ENCODE measurements at regions not wholly inside any gene's neighbourhood (a gene's known extent, or its start where the extent isn't known, plus 50 kb on each side); places are given as distances from the start of the nearest gene placed in this dataset.
"Not testable (repeated sequence)": the region's sequence is repeated elsewhere in the genome, so short reads cannot be mapped to it uniquely, and the experiment has no call there.

DNA sequence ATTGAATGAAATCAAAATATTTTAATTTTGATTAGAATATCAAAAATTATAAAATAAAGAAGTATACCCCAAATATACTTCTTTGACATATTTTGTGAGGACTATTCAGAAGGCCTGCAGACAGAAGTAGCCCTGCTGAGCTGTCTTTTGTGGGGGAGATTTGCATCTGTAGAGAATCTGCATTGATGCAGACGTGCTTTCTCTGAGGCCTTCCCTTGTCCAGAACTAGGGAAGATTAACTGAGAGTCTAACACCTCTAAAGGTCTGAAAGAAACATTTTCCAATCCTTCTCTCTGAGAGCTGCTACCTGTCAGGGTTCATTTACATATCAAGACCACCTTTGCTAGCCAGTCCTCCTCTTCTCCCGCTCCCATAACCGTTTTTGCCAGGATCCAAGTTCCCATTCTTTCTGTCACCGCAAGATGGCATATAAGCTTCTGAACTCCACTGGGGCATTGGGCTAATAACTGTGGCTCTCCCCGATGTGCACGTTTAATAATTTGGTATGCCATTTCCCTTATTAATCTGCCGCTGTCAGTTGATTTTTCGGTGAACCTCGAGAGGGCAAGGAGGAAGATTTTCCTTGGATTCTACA, 510.4 kb upstream of the CNTNAP5 start:
- TF ChIP-seq POLR2AphosphoS5 (IDR thresholded peaks at IDR 0.05; ENCODE audit: low read depth, low read length) (no peak), POLR2A (IDR thresholded peaks at IDR 0.05; ENCODE audit: low read depth, low read length) (no peak), TAF1 (IDR thresholded peaks at IDR 0.05; ENCODE audit: low read depth, low read length) (no peak), POU2F2 (IDR thresholded peaks at IDR 0.05; ENCODE audit: low read depth, low read length) (no peak), PAX5 (IDR thresholded peaks at IDR 0.05; ENCODE audit: insufficient read depth, low read length, severe bottlenecking) (no peak), SPI1 (IDR thresholded peaks at IDR 0.05; ENCODE audit: low read depth, low read length) (no peak)
- no peak for FAIRE-seq

DNA sequence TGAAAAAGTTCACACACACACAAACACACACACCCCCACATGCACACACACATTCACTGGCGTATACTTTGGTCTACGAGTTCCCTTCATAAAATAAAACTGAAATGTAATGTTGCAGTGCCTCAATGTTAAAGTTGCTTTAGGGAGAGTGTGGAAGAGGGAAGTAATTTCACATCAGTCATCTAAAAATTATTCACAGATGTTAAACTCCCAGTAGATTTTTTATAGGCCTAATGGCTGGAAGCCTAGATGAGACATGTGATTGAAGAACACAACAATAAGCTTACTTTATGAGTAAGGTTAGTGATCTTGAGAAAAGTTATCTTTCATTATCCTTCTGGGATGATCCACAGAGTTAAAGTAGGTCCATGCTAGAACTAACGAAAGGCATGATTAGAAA, 506.7 kb upstream of the CNTNAP5 start:
- FAIRE-seq, result no peak
- TF ChIP-seq TAF1 (IDR thresholded peaks at IDR 0.05; ENCODE audit: low read depth, low read length) (no peak), POU2F2 (IDR thresholded peaks at IDR 0.05; ENCODE audit: low read depth, low read length) (no peak), PAX5 (IDR thresholded peaks at IDR 0.05; ENCODE audit: insufficient read depth, low read length, severe bottlenecking) (no peak), POLR2A (IDR thresholded peaks at IDR 0.05; ENCODE audit: low read depth, low read length) (no peak), POLR2AphosphoS5 (IDR thresholded peaks at IDR 0.05; ENCODE audit: low read depth, low read length) (no peak), SPI1 (IDR thresholded peaks at IDR 0.05; ENCODE audit: low read depth, low read length) (no peak)
- DNase-seq (ENCODE audit: insufficient read length, low spot score), result no peak

More for the DNA sequence above, 510.4 kb upstream of the CNTNAP5 start:
- DNase-seq (ENCODE audit: insufficient read length, low spot score), result no peak

DNA sequence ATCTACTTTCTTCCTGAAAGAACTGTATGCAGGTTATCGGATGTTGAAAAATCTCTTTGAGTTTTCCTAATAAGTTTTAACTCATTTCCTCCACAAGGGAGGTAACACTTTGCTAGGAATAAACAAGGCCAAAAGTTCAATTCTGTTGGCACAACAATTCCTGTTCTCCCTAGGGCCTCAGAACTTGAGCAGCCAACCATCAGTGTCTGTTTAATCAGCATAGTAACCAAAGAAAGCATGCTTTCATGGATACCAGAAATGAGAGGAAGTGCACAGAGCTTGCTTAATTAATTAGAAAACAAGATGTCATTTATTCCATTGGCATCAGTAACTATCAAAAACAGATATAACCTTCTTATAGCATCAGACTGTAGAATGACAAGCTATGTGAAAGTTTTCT, 503.2 kb upstream of the CNTNAP5 start:
- FAIRE-seq (no peak), DNase-seq (ENCODE audit: insufficient read length, low spot score) (no peak)
- no peak for TF ChIP-seq POU2F2 (IDR thresholded peaks at IDR 0.05; ENCODE audit: low read depth, low read length)
- TF ChIP-seq POLR2AphosphoS5 (IDR thresholded peaks at IDR 0.05; ENCODE audit: low read depth, low read length), result no peak
- TF ChIP-seq POLR2A (IDR thresholded peaks at IDR 0.05; ENCODE audit: low read depth, low read length), result no peak

DNA sequence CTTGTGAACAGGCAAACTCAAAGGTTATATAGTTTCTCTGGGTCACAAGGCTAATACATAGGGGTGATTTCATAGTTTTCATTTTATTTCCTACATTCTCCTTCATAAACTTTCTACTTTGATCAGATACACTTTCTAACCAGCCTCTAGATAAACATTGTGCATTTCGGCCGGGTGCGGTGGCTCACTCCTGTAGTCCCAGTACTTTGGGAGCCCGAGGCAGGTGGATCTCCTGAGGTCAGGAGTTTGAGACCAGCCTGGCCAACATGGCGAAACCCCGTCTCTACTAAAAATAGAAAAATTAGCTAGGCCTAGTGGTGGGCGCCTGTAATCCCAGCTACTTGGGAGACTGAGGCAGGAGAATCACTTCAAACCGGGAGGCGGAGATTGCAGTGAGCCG, 502.6 kb upstream of the CNTNAP5 start:
- DNase-seq (ENCODE audit: insufficient read length, low spot score); FAIRE-seq: not testable (repeated sequence)

DNA sequence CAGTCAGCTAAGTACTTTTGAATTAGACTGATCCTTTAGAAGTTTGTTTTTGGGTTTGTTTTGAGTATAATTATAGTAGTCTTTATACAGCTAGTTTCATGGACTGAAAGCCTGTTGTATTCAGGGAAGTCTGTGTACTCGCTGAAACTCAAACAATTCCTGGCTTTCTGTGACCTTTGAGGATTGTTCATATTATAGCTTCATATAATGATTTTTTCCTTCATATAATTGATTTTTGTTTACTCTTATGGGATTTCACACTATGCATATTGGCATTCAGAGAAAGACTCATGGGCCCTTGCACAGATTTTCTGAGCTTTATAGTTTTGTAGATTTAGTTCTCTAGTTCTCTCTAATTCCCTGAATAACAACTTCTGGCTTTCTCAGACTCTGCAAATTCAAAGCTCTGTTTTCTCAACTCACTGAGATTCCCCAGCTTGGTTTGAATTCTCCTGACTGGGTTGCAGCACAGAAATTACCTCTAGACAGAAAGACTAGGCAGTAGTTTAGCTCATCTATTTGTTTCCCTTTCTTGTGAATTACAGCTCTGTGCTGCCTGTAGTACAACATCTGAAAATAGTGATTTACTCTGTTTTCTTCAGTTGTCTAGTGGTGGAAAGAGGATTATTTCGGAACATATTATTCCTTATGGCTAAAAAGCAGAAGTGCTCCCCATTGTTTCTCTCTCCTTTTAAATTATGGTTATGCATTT, 495.9 kb upstream of the CNTNAP5 start:
- FAIRE-seq (no peak), DNase-seq (ENCODE audit: insufficient read length, low spot score) (no peak)
- TF ChIP-seq PAX5 (IDR thresholded peaks at IDR 0.05; ENCODE audit: insufficient read depth, low read length, severe bottlenecking) (no peak), TAF1 (IDR thresholded peaks at IDR 0.05; ENCODE audit: low read depth, low read length) (no peak), POU2F2 (IDR thresholded peaks at IDR 0.05; ENCODE audit: low read depth, low read length) (no peak), POLR2A (IDR thresholded peaks at IDR 0.05; ENCODE audit: low read depth, low read length) (no peak), SPI1 (IDR thresholded peaks at IDR 0.05; ENCODE audit: low read depth, low read length) (no peak), POLR2AphosphoS5 (IDR thresholded peaks at IDR 0.05; ENCODE audit: low read depth, low read length) (no peak)

DNA sequence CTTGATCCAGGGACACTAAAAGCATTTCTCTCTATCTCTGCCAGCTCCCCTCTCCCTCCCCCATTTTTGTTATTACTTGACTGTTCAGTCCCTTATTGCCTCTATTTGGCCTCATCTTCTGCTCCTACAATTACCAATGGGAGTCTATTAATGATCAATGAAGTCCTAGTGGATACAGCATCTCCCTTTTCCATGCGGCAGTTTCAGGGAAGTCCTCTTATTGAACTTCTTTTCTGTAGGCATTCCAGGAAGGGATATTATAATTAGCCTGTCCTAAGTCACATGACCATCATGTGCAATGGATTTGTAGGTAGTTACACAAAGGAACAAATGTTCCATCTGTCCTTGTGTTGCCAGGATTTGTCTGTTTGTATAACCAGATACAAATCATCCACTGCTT, 495.1 kb upstream of the CNTNAP5 start:
- no peak for FAIRE-seq

DNA sequence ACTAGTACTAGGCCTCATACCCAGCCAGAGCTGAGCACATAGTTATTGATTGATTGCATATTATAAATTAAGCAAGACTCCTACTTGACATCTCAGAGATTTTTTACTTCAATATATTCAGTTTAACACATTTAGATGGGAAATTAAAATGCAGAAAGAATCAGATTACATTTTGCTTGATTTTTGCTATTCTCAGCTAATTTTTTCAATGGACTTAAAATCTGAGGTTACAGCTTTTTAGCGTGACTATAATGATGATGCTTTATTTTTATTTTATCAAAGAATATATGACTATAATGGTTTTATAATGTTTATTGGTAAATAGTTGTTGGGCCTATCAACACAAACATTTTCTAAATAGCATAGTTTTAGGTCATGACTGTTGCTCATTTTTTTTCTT, 493.0 kb upstream of the CNTNAP5 start:
- TF ChIP-seq POLR2A (IDR thresholded peaks at IDR 0.05; ENCODE audit: low read depth, low read length), result no peak
- no peak for TF ChIP-seq POLR2AphosphoS5 (IDR thresholded peaks at IDR 0.05; ENCODE audit: low read depth, low read length)
- TF ChIP-seq SPI1 (IDR thresholded peaks at IDR 0.05; ENCODE audit: low read depth, low read length), result no peak
- TF ChIP-seq POU2F2 (IDR thresholded peaks at IDR 0.05; ENCODE audit: low read depth, low read length), result no peak
- no peak for TF ChIP-seq TAF1 (IDR thresholded peaks at IDR 0.05; ENCODE audit: low read depth, low read length)
- no peak for TF ChIP-seq PAX5 (IDR thresholded peaks at IDR 0.05; ENCODE audit: insufficient read depth, low read length, severe bottlenecking)
- no peak for DNase-seq (ENCODE audit: insufficient read length, low spot score)
- no peak for FAIRE-seq

More for the DNA sequence above, 495.1 kb upstream of the CNTNAP5 start:
- no peak for TF ChIP-seq TAF1 (IDR thresholded peaks at IDR 0.05; ENCODE audit: low read depth, low read length)
- TF ChIP-seq SPI1 (IDR thresholded peaks at IDR 0.05; ENCODE audit: low read depth, low read length), result no peak
- TF ChIP-seq POU2F2 (IDR thresholded peaks at IDR 0.05; ENCODE audit: low read depth, low read length), result no peak
- TF ChIP-seq POLR2AphosphoS5 (IDR thresholded peaks at IDR 0.05; ENCODE audit: low read depth, low read length), result no peak
- no peak for TF ChIP-seq PAX5 (IDR thresholded peaks at IDR 0.05; ENCODE audit: insufficient read depth, low read length, severe bottlenecking)
- no peak for TF ChIP-seq POLR2A (IDR thresholded peaks at IDR 0.05; ENCODE audit: low read depth, low read length)
- DNase-seq (ENCODE audit: insufficient read length, low spot score), result no peak

DNA sequence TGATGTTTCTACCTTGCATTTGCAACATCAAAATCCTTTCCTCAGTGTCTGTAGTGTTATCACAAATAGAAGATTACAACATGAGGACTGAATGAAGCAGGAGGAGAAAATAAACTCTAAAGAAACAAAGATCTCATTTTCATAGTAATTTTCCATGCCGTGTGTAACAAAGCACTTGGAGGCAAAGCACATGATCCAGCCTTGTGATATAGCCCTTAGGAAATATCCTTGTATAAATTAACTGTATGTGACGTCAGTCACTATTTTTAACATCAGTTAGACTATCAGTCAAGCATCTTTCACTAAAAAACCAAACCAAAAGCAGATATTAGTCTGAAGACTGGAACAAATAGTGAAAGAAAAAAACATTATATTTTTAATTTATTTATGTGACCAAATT, 492.1 kb upstream of the CNTNAP5 start:
- FAIRE-seq (no peak), DNase-seq (ENCODE audit: insufficient read length, low spot score) (no peak)
- TF ChIP-seq POLR2A (IDR thresholded peaks at IDR 0.05; ENCODE audit: low read depth, low read length) (no peak), SPI1 (IDR thresholded peaks at IDR 0.05; ENCODE audit: low read depth, low read length) (no peak), TAF1 (IDR thresholded peaks at IDR 0.05; ENCODE audit: low read depth, low read length) (no peak), POLR2AphosphoS5 (IDR thresholded peaks at IDR 0.05; ENCODE audit: low read depth, low read length) (no peak)

DNA sequence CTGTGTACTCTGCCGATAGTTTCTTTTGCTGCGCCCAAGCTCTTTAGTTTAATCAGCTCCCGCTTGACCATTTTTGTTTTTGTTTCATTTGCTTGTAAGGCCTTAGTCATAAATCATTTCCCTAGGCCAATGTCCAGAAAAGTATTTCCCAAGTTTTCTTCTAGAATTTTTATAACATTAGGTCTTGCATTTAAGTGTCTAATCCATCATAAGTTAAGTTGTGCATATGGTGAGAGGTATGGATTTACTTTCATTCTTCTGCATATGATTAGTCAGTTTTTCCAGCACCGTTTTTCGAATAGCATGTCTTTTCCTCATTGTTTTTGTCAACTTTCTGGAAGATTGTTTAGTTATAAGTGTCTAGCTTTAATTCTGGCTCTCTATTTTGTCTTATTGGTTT, 484.8 kb upstream of the CNTNAP5 start:
- DNase-seq (ENCODE audit: insufficient read length, low spot score) (no peak), FAIRE-seq (no peak)
- TF ChIP-seq POLR2AphosphoS5 (IDR thresholded peaks at IDR 0.05; ENCODE audit: low read depth, low read length) (no peak), TAF1 (IDR thresholded peaks at IDR 0.05; ENCODE audit: low read depth, low read length) (no peak), POLR2A (IDR thresholded peaks at IDR 0.05; ENCODE audit: low read depth, low read length) (no peak), SPI1 (IDR thresholded peaks at IDR 0.05; ENCODE audit: low read depth, low read length) (no peak), POU2F2 (IDR thresholded peaks at IDR 0.05; ENCODE audit: low read depth, low read length) (no peak), PAX5 (IDR thresholded peaks at IDR 0.05; ENCODE audit: insufficient read depth, low read length, severe bottlenecking) (no peak)

DNA sequence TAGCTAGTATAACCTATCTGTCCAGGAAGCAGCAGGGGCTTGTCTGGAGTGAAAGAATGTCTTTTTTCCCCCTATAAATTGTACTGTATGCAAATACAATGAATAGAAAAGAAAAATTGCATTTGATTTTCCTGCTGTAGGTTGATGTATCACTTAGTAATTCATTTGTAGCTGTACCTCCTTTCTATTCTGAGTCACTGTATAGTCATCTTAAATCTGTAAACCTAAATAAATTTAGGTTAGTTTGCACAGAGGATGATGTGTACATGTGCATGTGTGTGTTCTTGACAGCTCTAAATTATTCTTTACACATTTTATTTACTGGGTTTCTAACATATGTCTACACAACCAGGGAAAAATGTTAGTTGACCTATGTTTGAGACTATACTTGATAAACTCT, 478.7 kb upstream of the CNTNAP5 start:
- FAIRE-seq, result no peak
- DNase-seq (ENCODE audit: insufficient read length, low spot score), result no peak
- TF ChIP-seq POLR2A (IDR thresholded peaks at IDR 0.05; ENCODE audit: low read depth, low read length) (no peak), PAX5 (IDR thresholded peaks at IDR 0.05; ENCODE audit: insufficient read depth, low read length, severe bottlenecking) (no peak), SPI1 (IDR thresholded peaks at IDR 0.05; ENCODE audit: low read depth, low read length) (no peak), TAF1 (IDR thresholded peaks at IDR 0.05; ENCODE audit: low read depth, low read length) (no peak), POU2F2 (IDR thresholded peaks at IDR 0.05; ENCODE audit: low read depth, low read length) (no peak), POLR2AphosphoS5 (IDR thresholded peaks at IDR 0.05; ENCODE audit: low read depth, low read length) (no peak)

Data from GM12891 (cell line).